GM12864 (cell line): ENCODE measurements at regions not wholly inside any gene's neighbourhood (a gene's known extent, or its start where the extent isn't known, plus 50 kb on each side); places are given as distances from the start of the nearest gene placed in this dataset.

Experiments used
- DNase-seq: peaks from one replicate; pipeline ENCODE4 v3.0.0-alpha.2; 2011; ENCODE audit warnings: low read depth
- H3K4me3 ChIP-seq: 2 replicates; pipeline ENCODE4 v1.5.1; 2011; ENCODE audit warnings: mild to moderate bottlenecking, low read depth, low read length, control low read depth
- CTCF ChIP-seq: IDR thresholded peaks from 2 replicates; pipeline ENCODE4 v1.5.1; 2011; ENCODE audit warnings: low read depth, mild to moderate bottlenecking, moderate library complexity, low read length, control low read depth, inconsistent platforms; ENCODE audit errors: missing control alignments

- no peak for TF ChIP-seq CTCF
- DNase-seq, result no peak
- H3K4me3 ChIP-seq, result no peak overlapping the region
Measured at GRCh38 chr17:77327566-77328464, 187.0 kb downstream of the SEC14L1 start.

- TF ChIP-seq CTCF, result no peak
- H3K4me3 ChIP-seq, result no peak overlapping the region
- DNase-seq, result no peak
Measured at GRCh38 chr17:77328823-77329740, 188.3 kb downstream of the SEC14L1 start.

GRCh38 chr17:77329741-77330531, 189.2 kb downstream of the SEC14L1 start:
- no peak for TF ChIP-seq CTCF
- DNase-seq, result no peak
- H3K4me3 ChIP-seq, result no peak overlapping the region

GRCh38 chr17:77330602-77331081, 189.9 kb downstream of the SEC14L1 start:
- no peak for DNase-seq
- no peak for TF ChIP-seq CTCF
- H3K4me3 ChIP-seq, result no peak overlapping the region

- H3K4me3 ChIP-seq, result peak overlapping the region; percentile 32
- peak; percentile 95 for TF ChIP-seq CTCF
- peak; percentile 78 for DNase-seq
Measured at GRCh38 chr17:77331301-77331864, 190.6 kb downstream of the SEC14L1 start.
